Loucy (cell line): ENCODE measurements at regions not wholly inside any gene's neighbourhood (a gene's known extent, or its start where the extent isn't known, plus 50 kb on each side); places are given as distances from the start of the nearest gene placed in this dataset.

Experiments
- EZH2phosphoT487 ChIP-seq: fragments of 200-600 bp; IDR thresholded peaks from 2 replicates; pipeline ENCODE4 v1.6.1; 2018; ENCODE audit warnings: antibody characterized with exemption, mild to moderate bottlenecking, moderate library complexity, borderline replicate concordance
- TF ChIP-seq, protein P1 (sequence below): fragments of 200-600 bp; sonication (generic); conservative IDR thresholded peaks from 2 replicates; pipeline ENCODE4 v1.5.1; 2014; ENCODE audit warnings: mild to moderate bottlenecking, antibody characterized with exemption, low read length

DNA sequence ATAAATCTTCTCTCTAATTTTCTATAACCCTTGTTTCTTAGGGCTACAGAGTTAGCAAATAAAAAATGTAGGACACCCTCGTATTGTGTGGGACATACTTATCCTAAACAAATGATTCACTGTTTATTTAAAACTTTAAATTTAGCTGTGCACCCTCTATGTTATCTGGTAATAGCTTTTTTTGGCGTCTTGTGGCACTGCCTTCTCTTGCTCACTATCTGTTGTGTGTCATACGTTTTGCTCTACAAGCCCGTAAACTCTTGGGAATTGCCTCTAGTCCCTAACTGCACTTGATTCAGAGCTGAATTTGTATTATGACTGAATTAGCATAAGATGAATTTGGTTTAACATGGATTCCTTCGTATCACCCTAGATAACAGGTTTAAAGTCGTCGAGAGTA, 144.3 kb upstream of the MYOCD start:
- TF ChIP-seq, protein P1, sequence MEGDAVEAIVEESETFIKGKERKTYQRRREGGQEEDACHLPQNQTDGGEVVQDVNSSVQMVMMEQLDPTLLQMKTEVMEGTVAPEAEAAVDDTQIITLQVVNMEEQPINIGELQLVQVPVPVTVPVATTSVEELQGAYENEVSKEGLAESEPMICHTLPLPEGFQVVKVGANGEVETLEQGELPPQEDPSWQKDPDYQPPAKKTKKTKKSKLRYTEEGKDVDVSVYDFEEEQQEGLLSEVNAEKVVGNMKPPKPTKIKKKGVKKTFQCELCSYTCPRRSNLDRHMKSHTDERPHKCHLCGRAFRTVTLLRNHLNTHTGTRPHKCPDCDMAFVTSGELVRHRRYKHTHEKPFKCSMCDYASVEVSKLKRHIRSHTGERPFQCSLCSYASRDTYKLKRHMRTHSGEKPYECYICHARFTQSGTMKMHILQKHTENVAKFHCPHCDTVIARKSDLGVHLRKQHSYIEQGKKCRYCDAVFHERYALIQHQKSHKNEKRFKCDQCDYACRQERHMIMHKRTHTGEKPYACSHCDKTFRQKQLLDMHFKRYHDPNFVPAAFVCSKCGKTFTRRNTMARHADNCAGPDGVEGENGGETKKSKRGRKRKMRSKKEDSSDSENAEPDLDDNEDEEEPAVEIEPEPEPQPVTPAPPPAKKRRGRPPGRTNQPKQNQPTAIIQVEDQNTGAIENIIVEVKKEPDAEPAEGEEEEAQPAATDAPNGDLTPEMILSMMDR, result no peak
- no peak for TF ChIP-seq EZH2phosphoT487
